SK-N-SH (cell line): ENCODE measurements at regions not wholly inside any gene's neighbourhood (a gene's known extent, or its start where the extent isn't known, plus 50 kb on each side); places are given as distances from the start of the nearest gene placed in this dataset.

Source experiments
- CTCF ChIA-PET: fragments of 300-600, 350-600 bp; formaldehyde crosslinking; extraction: SDS; loops from one replicate; lab custom pipeline; 2021; lab: Yijun Ruan, JAX
- POLR2A ChIA-PET: fragments of 350-600 bp; sonication (Branson Sonifier 250); formaldehyde crosslinking; extraction: SDS; loops from one replicate; lab custom pipeline; 2020; ENCODE audit warnings: antibody characterized with exemption, inconsistent platforms; lab: Yijun Ruan, JAX
- DNase-seq: peaks from one replicate; pipeline ENCODE4 v3.0.0; 2012
- H2AFZ ChIP-seq: fragments of 200-600 bp; sonication (generic); 2 replicates; pipeline ENCODE4 v1.8.1; 2016; ENCODE audit warnings: antibody characterized with exemption, mild to moderate bottlenecking, low read depth
- H3F3A ChIP-seq: fragments of 200-600 bp; sonication (generic); replicated peaks from 2 replicates; pipeline ENCODE3; 2016; ENCODE audit warnings: antibody characterized with exemption, mild to moderate bottlenecking; ENCODE audit not compliant: insufficient read depth
- H3K27ac ChIP-seq, 2 experiments: fragments of 200-500 bp in 1 of 2; fragments of 200-600 bp in 1 of 2; sonication (Bioruptor generic) in 1 of 2; sonication (generic), shearing (Covaris generic) in 1 of 2; 2 replicates each; pipeline versions ENCODE4 v1.5.1 to v1.6.1; 2014 to 2016; ENCODE audit warnings: low read depth in 2 of 2, inconsistent platforms in 1 of 2, low read length in 1 of 2, mild to moderate bottlenecking in 1 of 2, mixed read lengths in 1 of 2
- H3K27me3 ChIP-seq: fragments of 200-600 bp; sonication (generic), shearing (Covaris generic); 2 replicates; pipeline ENCODE4 v1.6.1; 2016; ENCODE audit warnings: mixed run types; ENCODE audit not compliant: insufficient read depth
- H3K36me3 ChIP-seq, 2 experiments: fragments of 200-500 bp in 1 of 2; fragments of 200-600 bp in 1 of 2; sonication (Bioruptor generic) in 1 of 2; sonication (generic) in 1 of 2; replicated peaks in 1 of 2; 2 replicates each; pipeline versions ENCODE3 to v1.5.1; 2014 to 2016; ENCODE audit warnings: low read length in 1 of 2, mild to moderate bottlenecking in 1 of 2; ENCODE audit not compliant: insufficient read depth in 2 of 2, control insufficient read depth in 1 of 2
- H3K4me1 ChIP-seq, 2 experiments: fragments of 200-500 bp in 1 of 2; fragments of 200-600 bp in 1 of 2; sonication (Bioruptor generic) in 1 of 2; sonication (generic), shearing (Covaris generic) in 1 of 2; 2 replicates each; pipeline versions ENCODE4 v1.5.1 to v1.6.1; 2014 to 2016; ENCODE audit warnings: low read depth in 1 of 2, low read length in 1 of 2, mixed run types in 1 of 2; ENCODE audit not compliant: insufficient read depth in 2 of 2, control insufficient read depth in 1 of 2
- H3K4me2 ChIP-seq: fragments of 200-600 bp; sonication (generic), shearing (Covaris generic); 2 replicates; pipeline ENCODE4 v1.6.1; 2017; ENCODE audit warnings: mixed run types
- H3K4me3 ChIP-seq, 2 experiments: fragments of 200-500 bp in 1 of 2; fragments of 200-600 bp in 1 of 2; sonication (Bioruptor generic) in 1 of 2; sonication (generic), shearing (Covaris generic) in 1 of 2; 2 replicates each; pipeline versions ENCODE4 v1.5.1 to v1.8.1; 2014 to 2016; ENCODE audit warnings: low read depth in 2 of 2, inconsistent platforms in 1 of 2, low read length in 1 of 2, mild to moderate bottlenecking in 1 of 2, mixed read lengths in 1 of 2, moderate library complexity in 1 of 2
- H3K79me2 ChIP-seq: fragments of 200-600 bp; sonication (generic); 2 replicates; pipeline ENCODE4 v1.8.1; 2017; ENCODE audit warnings: mild to moderate bottlenecking; ENCODE audit not compliant: insufficient read depth
- H3K9ac ChIP-seq: fragments of 200-600 bp; sonication (generic); 2 replicates; pipeline ENCODE4 v1.6.1; 2017; ENCODE audit warnings: mixed run types
- H3K9me2 ChIP-seq: fragments of 200-600 bp; sonication (generic); 2 replicates; pipeline ENCODE4 v1.6.1; 2017; ENCODE audit warnings: mixed run types
- H3K9me3 ChIP-seq: fragments of 200-600 bp; sonication (generic); 2 replicates; pipeline ENCODE4 v1.6.1; 2017; ENCODE audit warnings: mixed run types, mild to moderate bottlenecking, moderate library complexity
- H4K20me1 ChIP-seq: fragments of 200-600 bp; sonication (generic); 2 replicates; pipeline ENCODE4 v1.6.1; 2017; ENCODE audit warnings: mild to moderate bottlenecking, mixed run types; ENCODE audit not compliant: insufficient read depth
- EP300 ChIP-seq, 2 experiments: IDR thresholded peaks; 2 replicates each; pipeline versions ENCODE4 v1.4.0 to v1.6.1; 2012; ENCODE audit warnings: borderline replicate concordance in 1 of 2, low read depth in 1 of 2, low read length in 1 of 2
- EZH2phosphoT487 ChIP-seq: fragments of 200-600 bp; sonication (generic); IDR thresholded peaks from 2 replicates; pipeline ENCODE4 v1.6.1; 2017; ENCODE audit warnings: low read depth, mixed run types, mild to moderate bottlenecking, antibody characterized with exemption, moderate library complexity, borderline replicate concordance
- FOXM1 ChIP-seq: IDR thresholded peaks from 2 replicates; pipeline ENCODE4 v1.4.0; 2012; ENCODE audit warnings: low read depth, mild to moderate bottlenecking
- POLR2AphosphoS5 ChIP-seq: IDR thresholded peaks from 2 replicates; pipeline ENCODE4 v1.6.1; 2012; ENCODE audit warnings: low read depth, low read length
- RAD21 ChIP-seq: IDR thresholded peaks from 2 replicates; pipeline ENCODE4 v1.6.1; 2012; ENCODE audit warnings: mild to moderate bottlenecking, low read length
- RCOR1 ChIP-seq: fragments of 150-350 bp; IDR thresholded peaks from 2 replicates; pipeline ENCODE4 v1.6.1; 2017; ENCODE audit warnings: antibody characterized with exemption, low read length
- TCF12 ChIP-seq: IDR thresholded peaks from 2 replicates; pipeline ENCODE4 v1.4.0; 2012
- TEAD4 ChIP-seq: IDR thresholded peaks from 2 replicates; pipeline ENCODE4 v1.4.0; 2012; ENCODE audit warnings: mild to moderate bottlenecking, borderline replicate concordance; ENCODE audit not compliant: insufficient read depth
- YY1 ChIP-seq: IDR thresholded peaks from 2 replicates; pipeline ENCODE4 v1.4.0; 2012; ENCODE audit warnings: low read depth, mild to moderate bottlenecking
- WGBS: methylation state at CpG from one replicate; pipeline ENCODE4 v1.1.6; 2017; ENCODE audit warnings: low lambda C conversion rate; 5-methylcytosine and 5-hydroxymethylcytosine counted together
- TF ChIP-seq, protein P1 (sequence below): IDR thresholded peaks from 2 replicates; pipeline ENCODE4 v1.4.0; 2012; ENCODE audit warnings: low read depth
- TF ChIP-seq, protein P2 (sequence below): IDR thresholded peaks from 2 replicates; pipeline ENCODE4 v1.4.0; 2012; ENCODE audit warnings: low read depth, borderline replicate concordance
- TF ChIP-seq, protein P3 (sequence below): IDR thresholded peaks from 2 replicates; pipeline ENCODE4 v1.6.1; 2012; ENCODE audit warnings: mild to moderate bottlenecking, low read depth, low read length, moderate library complexity
- TF ChIP-seq, protein P4 (sequence below): fragments of 150-350 bp; IDR thresholded peaks from 2 replicates; pipeline ENCODE4 v1.6.1; 2017; ENCODE audit warnings: antibody characterized with exemption, low read length, low read depth, borderline replicate concordance

DNA sequence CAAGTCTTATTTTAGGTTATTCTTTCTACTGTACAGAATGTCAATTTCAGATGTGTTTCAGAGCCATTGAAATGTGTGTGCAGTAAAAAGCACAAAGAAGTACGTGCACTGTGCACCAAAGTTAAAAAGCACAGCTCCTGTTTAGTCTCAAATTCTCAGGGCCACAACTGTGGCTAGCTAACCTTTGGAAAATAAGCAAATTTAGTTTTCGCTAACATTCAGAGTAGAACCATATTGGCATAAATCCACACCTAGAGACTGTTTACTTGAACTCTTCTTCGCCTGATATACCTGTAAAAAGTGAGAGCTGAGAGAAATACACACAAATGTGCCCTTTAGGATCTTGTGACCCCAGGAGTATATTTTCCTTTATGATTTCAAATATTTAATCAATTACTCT is 353.9 kb downstream of the TFEC start:
- Histone ChIP-seq H3K9me3 (no peaks in the 10 kb centered on the region), H3K4me3 (no peak overlapping the region), H3K9ac (no peak overlapping the region), H3K4me1 (no peaks in the 10 kb centered on the region), H3K27me3 (peaks cover 14% of the 10 kb centered on the region; the same call in 1 of the 2 replicates), H3K36me3 (no peaks in the 10 kb centered on the region), H3K4me2 (no peak overlapping the region), H3K9me2 (no peaks in the 10 kb centered on the region), H3K79me2 (no peaks in the 10 kb centered on the region), H3F3A (no peaks in the 10 kb centered on the region), H4K20me1 (no peaks in the 10 kb centered on the region), H2AFZ (no peak overlapping the region), H3K27ac (no peak overlapping the region)
- POLR2A ChIA-PET, result no interaction called here
- WGBS, result 6% methylated on average over 3 of the region's 3 CpGs
- CTCF ChIA-PET, result interaction anchor here (0.7 to 1.1 kb wide), 2 partner anchors 10 to 50 kb away, joined by 3 read pairs; no protein-coding TSS in a partner anchor
- TF ChIP-seq RAD21 (no peak), EP300 (IDR thresholded peaks at IDR 0.05; ENCODE audit: borderline replicate concordance in 1 of 2, low read depth in 1 of 2, low read length in 1 of 2) (no peak), POLR2AphosphoS5 (no peak), FOXM1 (no peak), RCOR1 (no peak), EZH2phosphoT487 (no peak), TEAD4 (no peak), YY1 (no peak), TCF12 (no peak)
- TF ChIP-seq, protein P1, sequence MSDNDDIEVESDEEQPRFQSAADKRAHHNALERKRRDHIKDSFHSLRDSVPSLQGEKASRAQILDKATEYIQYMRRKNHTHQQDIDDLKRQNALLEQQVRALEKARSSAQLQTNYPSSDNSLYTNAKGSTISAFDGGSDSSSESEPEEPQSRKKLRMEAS, result no peak
- TF ChIP-seq, protein P2, sequence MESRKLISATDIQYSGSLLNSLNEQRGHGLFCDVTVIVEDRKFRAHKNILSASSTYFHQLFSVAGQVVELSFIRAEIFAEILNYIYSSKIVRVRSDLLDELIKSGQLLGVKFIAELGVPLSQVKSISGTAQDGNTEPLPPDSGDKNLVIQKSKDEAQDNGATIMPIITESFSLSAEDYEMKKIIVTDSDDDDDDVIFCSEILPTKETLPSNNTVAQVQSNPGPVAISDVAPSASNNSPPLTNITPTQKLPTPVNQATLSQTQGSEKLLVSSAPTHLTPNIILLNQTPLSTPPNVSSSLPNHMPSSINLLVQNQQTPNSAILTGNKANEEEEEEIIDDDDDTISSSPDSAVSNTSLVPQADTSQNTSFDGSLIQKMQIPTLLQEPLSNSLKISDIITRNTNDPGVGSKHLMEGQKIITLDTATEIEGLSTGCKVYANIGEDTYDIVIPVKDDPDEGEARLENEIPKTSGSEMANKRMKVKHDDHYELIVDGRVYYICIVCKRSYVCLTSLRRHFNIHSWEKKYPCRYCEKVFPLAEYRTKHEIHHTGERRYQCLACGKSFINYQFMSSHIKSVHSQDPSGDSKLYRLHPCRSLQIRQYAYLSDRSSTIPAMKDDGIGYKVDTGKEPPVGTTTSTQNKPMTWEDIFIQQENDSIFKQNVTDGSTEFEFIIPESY, result no peak
- TF ChIP-seq, protein P3, sequence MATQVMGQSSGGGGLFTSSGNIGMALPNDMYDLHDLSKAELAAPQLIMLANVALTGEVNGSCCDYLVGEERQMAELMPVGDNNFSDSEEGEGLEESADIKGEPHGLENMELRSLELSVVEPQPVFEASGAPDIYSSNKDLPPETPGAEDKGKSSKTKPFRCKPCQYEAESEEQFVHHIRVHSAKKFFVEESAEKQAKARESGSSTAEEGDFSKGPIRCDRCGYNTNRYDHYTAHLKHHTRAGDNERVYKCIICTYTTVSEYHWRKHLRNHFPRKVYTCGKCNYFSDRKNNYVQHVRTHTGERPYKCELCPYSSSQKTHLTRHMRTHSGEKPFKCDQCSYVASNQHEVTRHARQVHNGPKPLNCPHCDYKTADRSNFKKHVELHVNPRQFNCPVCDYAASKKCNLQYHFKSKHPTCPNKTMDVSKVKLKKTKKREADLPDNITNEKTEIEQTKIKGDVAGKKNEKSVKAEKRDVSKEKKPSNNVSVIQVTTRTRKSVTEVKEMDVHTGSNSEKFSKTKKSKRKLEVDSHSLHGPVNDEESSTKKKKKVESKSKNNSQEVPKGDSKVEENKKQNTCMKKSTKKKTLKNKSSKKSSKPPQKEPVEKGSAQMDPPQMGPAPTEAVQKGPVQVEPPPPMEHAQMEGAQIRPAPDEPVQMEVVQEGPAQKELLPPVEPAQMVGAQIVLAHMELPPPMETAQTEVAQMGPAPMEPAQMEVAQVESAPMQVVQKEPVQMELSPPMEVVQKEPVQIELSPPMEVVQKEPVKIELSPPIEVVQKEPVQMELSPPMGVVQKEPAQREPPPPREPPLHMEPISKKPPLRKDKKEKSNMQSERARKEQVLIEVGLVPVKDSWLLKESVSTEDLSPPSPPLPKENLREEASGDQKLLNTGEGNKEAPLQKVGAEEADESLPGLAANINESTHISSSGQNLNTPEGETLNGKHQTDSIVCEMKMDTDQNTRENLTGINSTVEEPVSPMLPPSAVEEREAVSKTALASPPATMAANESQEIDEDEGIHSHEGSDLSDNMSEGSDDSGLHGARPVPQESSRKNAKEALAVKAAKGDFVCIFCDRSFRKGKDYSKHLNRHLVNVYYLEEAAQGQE, result no peak
- TF ChIP-seq, protein P4, sequence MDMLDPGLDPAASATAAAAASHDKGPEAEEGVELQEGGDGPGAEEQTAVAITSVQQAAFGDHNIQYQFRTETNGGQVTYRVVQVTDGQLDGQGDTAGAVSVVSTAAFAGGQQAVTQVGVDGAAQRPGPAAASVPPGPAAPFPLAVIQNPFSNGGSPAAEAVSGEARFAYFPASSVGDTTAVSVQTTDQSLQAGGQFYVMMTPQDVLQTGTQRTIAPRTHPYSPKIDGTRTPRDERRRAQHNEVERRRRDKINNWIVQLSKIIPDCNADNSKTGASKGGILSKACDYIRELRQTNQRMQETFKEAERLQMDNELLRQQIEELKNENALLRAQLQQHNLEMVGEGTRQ, result no peak
- DNase-seq, result no peak
